ENCODE measurements at regions not wholly inside any gene's neighbourhood (a gene's known extent, or its start where the extent isn't known, plus 50 kb on each side); places are given as distances from the start of the nearest gene placed in this dataset.
"Not testable (repeated sequence)": the region's sequence is repeated elsewhere in the genome, so short reads cannot be mapped to it uniquely, and the experiment has no call there.

- not testable (repeated sequence) for H3K4me3 ChIP-seq (ENCODE audit: low read length); DNase-seq (ENCODE audit: low read depth)
Observed at GRCh38 chr5:7306556-7306955, 89.4 kb upstream of the ADCY2 start.

- DNase-seq (ENCODE audit: low read depth): not testable (repeated sequence)
Observed at GRCh38 chr5:7307709-7308108, 88.2 kb upstream of the ADCY2 start.

DNA sequence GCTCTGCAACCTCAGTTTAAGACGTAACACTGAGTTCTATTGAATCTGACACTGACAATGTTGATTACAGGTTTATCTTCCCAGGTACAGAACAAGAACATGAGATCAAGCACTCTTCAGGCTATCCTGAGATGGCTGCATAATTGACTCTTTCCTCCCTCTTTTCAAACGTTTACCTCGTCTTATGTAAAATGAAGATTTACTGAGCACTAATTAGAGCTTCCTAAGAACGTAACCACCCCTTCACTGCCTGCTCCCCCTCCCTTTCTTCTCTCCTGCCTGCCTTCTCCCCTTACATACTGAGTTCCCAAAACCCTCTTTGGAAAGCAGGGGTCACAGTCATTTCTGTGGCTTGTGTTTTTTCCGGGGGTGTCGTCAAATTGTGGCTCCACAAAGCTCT is 86.2 kb upstream of the ADCY2 start:
- not testable (repeated sequence) for H3K4me3 ChIP-seq (ENCODE audit: low read length); DNase-seq (ENCODE audit: low read depth)

More at GRCh38 chr5:7307709-7308108, 88.2 kb upstream of the ADCY2 start:
- H3K4me3 ChIP-seq (ENCODE audit: low read length): not testable (repeated sequence)

DNA sequence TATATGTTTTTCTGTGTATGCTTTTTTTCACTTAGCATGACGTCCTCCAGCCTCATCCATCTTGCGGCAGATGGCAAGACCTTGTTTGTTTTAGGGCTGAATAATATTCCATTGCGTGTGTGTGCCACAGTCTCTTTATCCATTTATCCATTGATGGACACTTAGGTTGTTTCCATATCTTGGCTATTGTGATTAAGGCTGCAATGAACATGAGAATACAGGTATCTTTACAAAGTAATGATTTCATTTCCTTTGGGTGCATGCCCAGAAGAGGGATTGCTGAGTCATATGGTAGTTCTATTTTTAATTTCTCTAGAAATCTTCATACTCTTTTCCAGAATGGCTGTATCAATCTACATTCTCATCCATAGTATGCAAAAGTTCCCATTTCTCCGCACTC is 85.3 kb upstream of the ADCY2 start:
- not testable (repeated sequence) for DNase-seq (ENCODE audit: low read depth); H3K4me3 ChIP-seq (ENCODE audit: low read length)

GRCh38 chr5:7315118-7315517 is 80.8 kb upstream of the ADCY2 start:
- TF ChIP-seq, protein P1, sequence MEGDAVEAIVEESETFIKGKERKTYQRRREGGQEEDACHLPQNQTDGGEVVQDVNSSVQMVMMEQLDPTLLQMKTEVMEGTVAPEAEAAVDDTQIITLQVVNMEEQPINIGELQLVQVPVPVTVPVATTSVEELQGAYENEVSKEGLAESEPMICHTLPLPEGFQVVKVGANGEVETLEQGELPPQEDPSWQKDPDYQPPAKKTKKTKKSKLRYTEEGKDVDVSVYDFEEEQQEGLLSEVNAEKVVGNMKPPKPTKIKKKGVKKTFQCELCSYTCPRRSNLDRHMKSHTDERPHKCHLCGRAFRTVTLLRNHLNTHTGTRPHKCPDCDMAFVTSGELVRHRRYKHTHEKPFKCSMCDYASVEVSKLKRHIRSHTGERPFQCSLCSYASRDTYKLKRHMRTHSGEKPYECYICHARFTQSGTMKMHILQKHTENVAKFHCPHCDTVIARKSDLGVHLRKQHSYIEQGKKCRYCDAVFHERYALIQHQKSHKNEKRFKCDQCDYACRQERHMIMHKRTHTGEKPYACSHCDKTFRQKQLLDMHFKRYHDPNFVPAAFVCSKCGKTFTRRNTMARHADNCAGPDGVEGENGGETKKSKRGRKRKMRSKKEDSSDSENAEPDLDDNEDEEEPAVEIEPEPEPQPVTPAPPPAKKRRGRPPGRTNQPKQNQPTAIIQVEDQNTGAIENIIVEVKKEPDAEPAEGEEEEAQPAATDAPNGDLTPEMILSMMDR (conservative IDR thresholded peaks at IDR 0.05; ENCODE audit: low read length): no peak
- no peak overlapping the region for H3K4me3 ChIP-seq (ENCODE audit: low read length)
- no peak for DNase-seq (ENCODE audit: low read depth)

GRCh38 chr5:7317751-7318150 is 78.2 kb upstream of the ADCY2 start:
- TF ChIP-seq, protein P1 (conservative IDR thresholded peaks at IDR 0.05; ENCODE audit: low read length): no peak
- DNase-seq (ENCODE audit: low read depth): peak; percentile 81
- no peak overlapping the region for H3K4me3 ChIP-seq (ENCODE audit: low read length)

DNA sequence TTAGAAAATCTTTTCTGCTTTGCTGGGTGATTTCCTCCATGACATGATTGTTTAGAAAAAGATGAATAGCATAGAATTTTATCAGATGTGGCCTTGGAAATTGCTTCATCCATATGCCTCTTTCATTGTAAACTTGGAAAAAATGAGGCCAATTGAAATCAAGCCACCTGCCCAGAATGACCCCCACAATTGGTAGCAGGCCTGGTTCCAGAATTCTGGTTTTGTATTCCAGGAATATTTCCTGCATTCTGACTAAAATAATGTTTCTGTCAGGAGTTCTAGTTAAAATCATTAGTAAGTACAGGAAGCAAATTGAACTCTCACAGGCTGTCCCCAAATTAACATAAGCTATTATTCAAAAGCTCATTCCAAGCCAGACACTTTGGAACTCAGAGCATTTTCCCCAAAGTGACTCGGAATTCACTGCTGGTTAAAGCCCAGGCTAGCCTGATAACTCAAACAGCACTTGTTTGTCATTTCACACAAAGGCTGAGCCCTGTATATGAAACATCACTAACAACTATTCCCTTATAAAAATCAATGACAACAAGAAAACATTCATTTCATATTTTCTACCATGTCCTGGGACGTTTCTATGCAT is 75.1 kb upstream of the ADCY2 start:
- peak; percentile 83 for DNase-seq (ENCODE audit: low read depth)
- TF ChIP-seq, protein P1 (conservative IDR thresholded peaks at IDR 0.05; ENCODE audit: low read length): no peak
- H3K4me3 ChIP-seq (ENCODE audit: low read length): no peak overlapping the region

DNA sequence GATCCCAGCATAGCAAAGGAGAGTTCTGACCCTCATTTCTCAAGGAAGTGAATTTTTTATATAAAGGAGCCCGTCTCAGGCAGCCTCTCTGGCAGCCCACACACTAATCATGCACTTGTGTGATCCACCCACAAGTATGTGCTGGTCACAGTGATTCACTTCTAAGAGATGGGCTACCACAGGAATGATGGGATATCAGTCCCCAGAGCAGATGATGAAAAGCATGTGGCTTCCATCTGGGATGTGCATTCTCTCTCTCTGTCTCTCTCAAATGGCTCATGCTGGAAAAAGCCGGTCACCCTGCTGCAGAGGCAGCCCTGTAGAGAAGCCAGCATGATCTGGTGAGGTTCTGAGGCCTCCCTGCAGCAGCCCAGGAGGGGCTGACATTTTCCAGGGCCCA is 74.2 kb upstream of the ADCY2 start:
- DNase-seq (ENCODE audit: low read depth): peak; percentile 99
- H3K4me3 ChIP-seq (ENCODE audit: low read length): no peak overlapping the region
- TF ChIP-seq, protein P1 (conservative IDR thresholded peaks at IDR 0.05; ENCODE audit: low read length): no peak

DNA sequence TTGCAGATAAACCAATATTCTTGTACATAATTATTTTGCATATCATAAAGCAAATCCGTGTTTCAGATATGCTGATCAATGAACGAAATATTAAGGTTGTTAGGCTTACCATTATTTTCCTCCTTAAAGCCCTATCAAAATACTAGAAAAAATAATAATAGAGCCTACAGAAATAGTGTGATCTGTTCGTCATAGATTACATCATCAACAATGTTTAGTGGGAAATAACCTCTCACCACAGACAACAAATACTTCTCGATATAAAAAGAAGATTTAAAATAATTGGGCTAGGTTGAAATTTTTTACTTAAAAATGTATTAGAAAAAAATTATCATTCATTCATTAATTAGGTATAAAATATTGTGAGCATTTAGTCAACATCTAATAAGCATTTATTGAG is 71.0 kb upstream of the ADCY2 start:
- no peak overlapping the region for H3K4me3 ChIP-seq (ENCODE audit: low read length)
- TF ChIP-seq, protein P1 (conservative IDR thresholded peaks at IDR 0.05; ENCODE audit: low read length): no peak

More for the DNA sequence above, 71.0 kb upstream of the ADCY2 start:
- no peak for DNase-seq (ENCODE audit: low read depth)

Data from AG10803 (cell line).